ENCODE measurements at regions not wholly inside any gene's neighbourhood (a gene's known extent, or its start where the extent isn't known, plus 50 kb on each side); places are given as distances from the start of the nearest gene placed in this dataset.

DNA sequence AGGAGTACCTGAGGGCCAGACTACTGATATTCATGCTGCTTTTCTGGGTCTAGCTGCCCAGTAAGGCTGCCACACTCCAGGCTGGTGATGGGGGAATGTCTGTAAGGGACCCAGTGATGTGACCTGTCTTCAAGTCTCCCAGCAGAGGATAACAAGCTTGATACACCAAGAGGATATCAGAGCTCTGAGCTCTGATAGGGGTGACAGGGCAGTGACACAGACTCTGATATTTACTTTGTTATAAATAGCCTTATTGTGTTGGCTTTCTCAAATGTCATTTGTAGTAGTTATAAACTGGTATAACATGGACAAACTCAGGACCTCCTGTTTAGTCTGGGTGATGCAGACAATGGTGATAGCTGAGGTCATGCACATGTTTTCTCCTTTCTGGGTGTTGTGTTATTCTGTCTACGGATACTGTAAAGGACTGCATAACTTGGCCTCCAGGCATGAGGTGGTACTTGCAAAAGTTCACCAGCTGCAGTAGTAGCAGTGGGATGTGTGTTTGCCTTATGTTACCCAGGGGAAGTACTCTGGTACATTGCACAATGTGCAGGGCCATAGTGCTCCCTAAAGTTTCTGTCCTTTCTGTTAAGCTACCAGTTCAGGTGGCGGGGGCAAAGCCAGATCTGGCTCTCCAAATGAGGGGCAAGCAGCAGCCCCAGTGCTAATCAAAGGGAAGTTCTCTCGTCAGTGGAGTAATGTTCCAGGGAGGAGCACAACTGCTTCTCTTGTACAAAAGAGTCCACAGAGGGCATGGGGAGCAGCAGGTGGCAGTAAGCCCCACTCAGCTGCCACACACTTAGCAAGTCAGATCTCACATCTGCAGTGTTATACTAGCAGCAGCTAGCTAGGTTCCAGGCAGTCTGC is 812.2 kb downstream of the JRKL start:
- Histone ChIP-seq H2BK20ac (ENCODE audit: low read depth, low read length) (no peak overlapping the region), H3K79me1 (ENCODE audit: low read depth in 1 of 2, low read length in 2 of 2) (no peaks in the 10 kb centered on the region), H3K9me1 (ENCODE audit: insufficient read depth, low read length) (no peaks in the 10 kb centered on the region), H3K27me3 (ENCODE audit: control insufficient read depth, insufficient read depth, low read length) (no peaks in the 10 kb centered on the region), H3K18ac (ENCODE audit: low read depth, low read length) (no peak overlapping the region), H2AK9ac (replicated peaks; ENCODE audit: low read depth, low read length, poor library complexity) (no peak overlapping the region), H3K36me3 (ENCODE audit: control insufficient read depth, insufficient read depth, low read length) (no peaks in the 10 kb centered on the region), H3K4me1 (ENCODE audit: control insufficient read depth, insufficient read depth, low read length) (no peaks in the 10 kb centered on the region), H4K5ac (ENCODE audit: low read depth, low read length) (no peak overlapping the region), H2BK5ac (ENCODE audit: low read depth, low read length, poor library complexity, severe bottlenecking) (no peak overlapping the region), H3K4me3 (ENCODE audit: insufficient read depth, low read depth, low read length) (no peak overlapping the region), H3K56ac (ENCODE audit: extremely low read depth, insufficient read depth, low read length) (no peak overlapping the region), H2BK15ac (ENCODE audit: low read depth, low read length) (no peak overlapping the region), H3K14ac (replicated peaks; ENCODE audit: low read depth, low read length) (no peak overlapping the region), H4K8ac (ENCODE audit: low read depth in 2 of 2, low read length in 2 of 2) (no peak overlapping the region), H2BK120ac (ENCODE audit: low read depth, low read length) (no peak overlapping the region), H3K9me3 (ENCODE audit: control insufficient read depth, insufficient read depth, low read length) (peaks cover 10% of the 10 kb centered on the region), H3K23ac (ENCODE audit: low read depth, low read length) (no peak overlapping the region), H4K91ac (ENCODE audit: insufficient read depth, low read depth, low read length) (no peak overlapping the region), H3K27ac (ENCODE audit: insufficient read depth, low read length) (no peak overlapping the region), H3K4me2 (ENCODE audit: low read depth, low read length) (no peak overlapping the region), H2AK5ac (ENCODE audit: low read depth, low read length) (no peak overlapping the region), H4K20me1 (ENCODE audit: insufficient read depth, low read length) (no peaks in the 10 kb centered on the region), H3K4ac (ENCODE audit: low read depth, low read length) (no peak overlapping the region), H3K9ac (ENCODE audit: low read depth, low read length) (no peak overlapping the region), H2AFZ (replicated peaks; ENCODE audit: low read length, poor library complexity) (no peak overlapping the region)
- dilution Hi-C loops (cut with HindIII; ENCODE audit: low sequenced_read_pairs, unreplicated experiment) (no loop called here), intact Hi-C loops (cut with micrococcal nuclease) (no loop called here), in situ Hi-C loops (cut with MboI; ENCODE audit: low sequenced_read_pairs) (no loop called here)
- WGBS, 2 experiments (ENCODE audit: extremely low coverage in 2 of 2, insufficient read length in 1 of 2): no CpG with 5 or more reads among the region's 3 CpGs
- ChIA-PET CTCF (interaction anchor here (0.7 kb wide), 1 partner anchor 15 kb away, joined by 3 read pairs; no protein-coding TSS in a partner anchor), POLR2A (ENCODE audit: unreplicated experiment) (no interaction called here)
- TF ChIP-seq RCOR1 (IDR thresholded peaks at IDR 0.05; ENCODE audit: insufficient replicate concordance, low read length): no peak
- no peak for TF ChIP-seq CHD1 (IDR thresholded peaks at IDR 0.05; ENCODE audit: low read depth, low read length)
- TF ChIP-seq CEBPB (IDR thresholded peaks at IDR 0.05; ENCODE audit: low read depth, low read length): no peak
- TF ChIP-seq, protein P1, sequence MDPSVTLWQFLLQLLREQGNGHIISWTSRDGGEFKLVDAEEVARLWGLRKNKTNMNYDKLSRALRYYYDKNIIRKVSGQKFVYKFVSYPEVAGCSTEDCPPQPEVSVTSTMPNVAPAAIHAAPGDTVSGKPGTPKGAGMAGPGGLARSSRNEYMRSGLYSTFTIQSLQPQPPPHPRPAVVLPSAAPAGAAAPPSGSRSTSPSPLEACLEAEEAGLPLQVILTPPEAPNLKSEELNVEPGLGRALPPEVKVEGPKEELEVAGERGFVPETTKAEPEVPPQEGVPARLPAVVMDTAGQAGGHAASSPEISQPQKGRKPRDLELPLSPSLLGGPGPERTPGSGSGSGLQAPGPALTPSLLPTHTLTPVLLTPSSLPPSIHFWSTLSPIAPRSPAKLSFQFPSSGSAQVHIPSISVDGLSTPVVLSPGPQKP (IDR thresholded peaks at IDR 0.05; ENCODE audit: borderline replicate concordance, low read depth, low read length): no peak
- TF ChIP-seq FOS (IDR thresholded peaks at IDR 0.05; ENCODE audit: low read depth, low read length): no peak
- TF ChIP-seq RFX5 (IDR thresholded peaks at IDR 0.05; ENCODE audit: low read depth, low read length): no peak
- TF ChIP-seq MAZ (IDR thresholded peaks at IDR 0.05; ENCODE audit: borderline replicate concordance, low read depth, low read length): no peak
- TF ChIP-seq, protein P2, sequence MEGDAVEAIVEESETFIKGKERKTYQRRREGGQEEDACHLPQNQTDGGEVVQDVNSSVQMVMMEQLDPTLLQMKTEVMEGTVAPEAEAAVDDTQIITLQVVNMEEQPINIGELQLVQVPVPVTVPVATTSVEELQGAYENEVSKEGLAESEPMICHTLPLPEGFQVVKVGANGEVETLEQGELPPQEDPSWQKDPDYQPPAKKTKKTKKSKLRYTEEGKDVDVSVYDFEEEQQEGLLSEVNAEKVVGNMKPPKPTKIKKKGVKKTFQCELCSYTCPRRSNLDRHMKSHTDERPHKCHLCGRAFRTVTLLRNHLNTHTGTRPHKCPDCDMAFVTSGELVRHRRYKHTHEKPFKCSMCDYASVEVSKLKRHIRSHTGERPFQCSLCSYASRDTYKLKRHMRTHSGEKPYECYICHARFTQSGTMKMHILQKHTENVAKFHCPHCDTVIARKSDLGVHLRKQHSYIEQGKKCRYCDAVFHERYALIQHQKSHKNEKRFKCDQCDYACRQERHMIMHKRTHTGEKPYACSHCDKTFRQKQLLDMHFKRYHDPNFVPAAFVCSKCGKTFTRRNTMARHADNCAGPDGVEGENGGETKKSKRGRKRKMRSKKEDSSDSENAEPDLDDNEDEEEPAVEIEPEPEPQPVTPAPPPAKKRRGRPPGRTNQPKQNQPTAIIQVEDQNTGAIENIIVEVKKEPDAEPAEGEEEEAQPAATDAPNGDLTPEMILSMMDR (conservative IDR thresholded peaks at IDR 0.05; ENCODE audit: low read depth, low read length): no peak
- TF ChIP-seq, protein P3, sequence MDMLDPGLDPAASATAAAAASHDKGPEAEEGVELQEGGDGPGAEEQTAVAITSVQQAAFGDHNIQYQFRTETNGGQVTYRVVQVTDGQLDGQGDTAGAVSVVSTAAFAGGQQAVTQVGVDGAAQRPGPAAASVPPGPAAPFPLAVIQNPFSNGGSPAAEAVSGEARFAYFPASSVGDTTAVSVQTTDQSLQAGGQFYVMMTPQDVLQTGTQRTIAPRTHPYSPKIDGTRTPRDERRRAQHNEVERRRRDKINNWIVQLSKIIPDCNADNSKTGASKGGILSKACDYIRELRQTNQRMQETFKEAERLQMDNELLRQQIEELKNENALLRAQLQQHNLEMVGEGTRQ (IDR thresholded peaks at IDR 0.05; ENCODE audit: low read depth, low read length): no peak
- no peak for TF ChIP-seq BHLHE40 (IDR thresholded peaks at IDR 0.05; ENCODE audit: low read depth, low read length)
- no peak for TF ChIP-seq POLR2A (IDR thresholded peaks at IDR 0.05; ENCODE audit: low read depth, low read length)
- TF ChIP-seq RAD21 (IDR thresholded peaks at IDR 0.05; ENCODE audit: low read length): no peak
- no peak for TF ChIP-seq MXI1 (IDR thresholded peaks at IDR 0.05; ENCODE audit: borderline replicate concordance, low read depth, low read length)
- no peak for TF ChIP-seq MAFK (IDR thresholded peaks at IDR 0.05; ENCODE audit: low read depth, low read length)
- no peak for TF ChIP-seq NFE2L2 (IDR thresholded peaks at IDR 0.05; ENCODE audit: low read depth, low read length)
- TF ChIP-seq SMC3 (IDR thresholded peaks at IDR 0.05; ENCODE audit: low read depth, low read length): no peak
- DNase-seq: no peak
- BruUV-seq (replicated peaks): no TSS peak
- ATAC-seq (ENCODE audit: low read depth): no peak

Data from IMR-90 (cell line).